ENCODE measurements at regions not wholly inside any gene's neighbourhood (a gene's known extent, or its start where the extent isn't known, plus 50 kb on each side); places are given as distances from the start of the nearest gene placed in this dataset.

DNA sequence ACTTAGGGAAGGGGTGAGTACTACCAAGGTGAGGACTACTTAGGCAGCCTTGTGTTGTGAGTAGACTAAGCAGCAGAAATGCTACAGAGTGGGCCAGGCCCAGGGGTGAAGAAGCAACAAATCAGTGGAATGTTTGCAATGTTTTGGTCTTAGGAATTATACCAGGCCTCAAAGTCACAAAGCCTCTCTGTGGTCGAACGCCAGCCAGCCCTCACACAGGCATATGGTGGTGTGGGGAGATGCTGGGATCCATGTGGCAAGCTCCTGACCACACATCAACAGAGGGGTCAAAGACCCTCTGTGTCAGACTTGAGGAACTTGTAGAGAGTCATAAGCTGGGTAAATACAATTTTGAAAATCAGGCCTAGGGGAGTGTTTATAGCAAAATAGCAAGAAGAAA, 153.8 kb upstream of the KLF3 start:
- TF ChIP-seq CTCF (IDR thresholded peaks at IDR 0.05; ENCODE audit: poor library complexity, severe bottlenecking) (no peak), REST (IDR thresholded peaks at IDR 0.05; ENCODE audit: borderline replicate concordance) (no peak), POLR2AphosphoS5 (IDR thresholded peaks at IDR 0.05) (no peak)
